K562 (cell line): ENCODE measurements at regions not wholly inside any gene's neighbourhood (a gene's known extent, or its start where the extent isn't known, plus 50 kb on each side); places are given as distances from the start of the nearest gene placed in this dataset.

ENCODE experiments used
- ATAC-seq: fragments of 200-7000 bp; cut with Tn5 transposase; 3 replicates; pipeline ENCODE4 v1.9.1; 2020; ENCODE audit warnings: moderate library complexity
- BruUV-seq: library from RNA; stranded (reverse); fragments of 400-500 nt; replicated peaks from 2 replicates; lab custom pipeline; 2021; lab: Mats Ljungman, UMichigan
- CTCF ChIA-PET: fragments of 300-600 bp; formaldehyde crosslinking; extraction: SDS; loops from one replicate; lab custom pipeline; 2021; ENCODE audit warnings: low intra/inter-chr PET ratio; lab: Yijun Ruan, JAX
- POLR2A ChIA-PET: fragments of 300-600, 350-650 bp; sonication (Branson Sonifier 250); formaldehyde crosslinking; extraction: SDS; loops from one replicate; lab custom pipeline; 2021; ENCODE audit warnings: antibody characterized with exemption, inconsistent platforms; lab: Yijun Ruan, JAX
- DNase-seq, 4 experiments: peaks; one replicate each; pipeline versions ENCODE4 v3.0.0 to v3.0.0-alpha.2; 2011 to 2018; ENCODE audit warnings: low spot score in 3 of 4, mixed read lengths in 3 of 4; ENCODE audit errors: extremely low read depth in 1 of 4
- FAIRE-seq: peaks from 2 replicates; lab custom pipeline; 2011; peaks lifted over from hg19 to GRCh38; lab: Jason Lieb, UNC
- H2AFZ ChIP-seq: 2 replicates; pipeline ENCODE4 v1.6.0; 2011; ENCODE audit warnings: low read depth, low read length, control low read depth, inconsistent platforms
- H3K27ac ChIP-seq: fragments of 200-600 bp; 3 replicates; pipeline ENCODE4 v1.8.0; 2011; ENCODE audit warnings: low read depth, mild to moderate bottlenecking, control low read depth, inconsistent platforms, low read length, moderate library complexity, mixed read lengths; ENCODE audit errors: extremely low read depth
- H3K27me3 ChIP-seq, 2 experiments: fragments of 300-600 bp in 1 of 2; 2 replicates in 1 of 2; 3 replicates in 1 of 2; pipeline versions ENCODE4 v1.6.0 to v1.8.0; 2011; ENCODE audit warnings: inconsistent platforms in 2 of 2, low read length in 2 of 2, mild to moderate bottlenecking in 1 of 2, mixed read lengths in 1 of 2, moderate library complexity in 1 of 2; ENCODE audit not compliant: control insufficient read depth in 2 of 2, insufficient read depth in 2 of 2
- H3K36me3 ChIP-seq: fragments of 300-600 bp; 3 replicates; pipeline ENCODE4 v1.8.0; 2011; ENCODE audit warnings: mild to moderate bottlenecking, low read length, inconsistent platforms; ENCODE audit not compliant: control insufficient read depth, insufficient read depth
- H3K4me1 ChIP-seq, 2 experiments: fragments of 200-600 bp in 1 of 2; replicated peaks in 1 of 2; 2 replicates in 1 of 2; 3 replicates in 1 of 2; pipeline versions ENCODE4 v1.5.1 to v1.8.0; 2011; ENCODE audit warnings: inconsistent platforms in 2 of 2, low read length in 2 of 2, mild to moderate bottlenecking in 1 of 2, mixed read lengths in 1 of 2, moderate library complexity in 1 of 2; ENCODE audit not compliant: control insufficient read depth in 2 of 2, insufficient read depth in 2 of 2
- H3K4me2 ChIP-seq: 2 replicates; pipeline ENCODE4 v1.6.1; 2011; ENCODE audit warnings: low read length, control low read depth, inconsistent platforms, mixed read lengths; ENCODE audit not compliant: insufficient read depth
- H3K4me3 ChIP-seq: fragments of 200-600 bp; sonication (generic), shearing (Covaris generic); 2 replicates; pipeline ENCODE4 v1.5.1; 2016; ENCODE audit warnings: control low read depth, inconsistent platforms
- H3K79me2 ChIP-seq: fragments of 200-600 bp; 3 replicates; pipeline ENCODE4 v1.8.0; 2011; ENCODE audit warnings: low read length, inconsistent platforms; ENCODE audit not compliant: control insufficient read depth, insufficient read depth
- H3K9ac ChIP-seq, 2 experiments: 2 replicates each; pipeline versions ENCODE4 v1.6.0 to v1.6.1; 2011; ENCODE audit warnings: low read depth in 2 of 2, low read length in 2 of 2, control low read depth in 1 of 2, inconsistent platforms in 1 of 2, mild to moderate bottlenecking in 1 of 2, mixed read lengths in 1 of 2; ENCODE audit not compliant: insufficient read depth in 1 of 2
- H3K9me1 ChIP-seq: one replicate; pipeline ENCODE4 v1.6.0; 2011; ENCODE audit warnings: inconsistent platforms, mild to moderate bottlenecking, low read length, moderate library complexity; ENCODE audit not compliant: control insufficient read depth, insufficient read depth
- H3K9me3 ChIP-seq: replicated peaks from 2 replicates; pipeline ENCODE4 v1.5.1; 2011; ENCODE audit warnings: low read depth, low read length, inconsistent platforms; ENCODE audit not compliant: control insufficient read depth, insufficient read depth
- H4K20me1 ChIP-seq: replicated peaks from 2 replicates; pipeline ENCODE4 v1.6.1; 2011; ENCODE audit warnings: low read length, inconsistent platforms, mixed read lengths; ENCODE audit not compliant: control insufficient read depth, insufficient read depth
- BACH1 ChIP-seq: fragments of 200-800 bp; sonication (Bioruptor generic); IDR thresholded peaks from 2 replicates; pipeline ENCODE4 v1.6.1; 2016; ENCODE audit warnings: missing genetic modification characterization, missing compliant biosample characterization
- DDX20 ChIP-seq: fragments of 450-650 bp; IDR thresholded peaks from 2 replicates; pipeline ENCODE4 v1.6.1; 2016; ENCODE audit warnings: missing genetic modification characterization, low read depth, mild to moderate bottlenecking, missing compliant biosample characterization, moderate library complexity
- JUND ChIP-seq, 2 experiments: IDR thresholded peaks; 2 replicates in 1 of 2; 3 replicates in 1 of 2; pipeline ENCODE4 v1.6.1; 2011; ENCODE audit warnings: borderline replicate concordance in 2 of 2, low read depth in 2 of 2, low read length in 2 of 2, improper control_type of control experiment in 1 of 2, missing biosample characterization in 1 of 2, missing genetic modification characterization in 1 of 2, missing genetic modification reagents in 1 of 2
- POLR2B ChIP-seq: fragments of 450-650 bp; IDR thresholded peaks from 2 replicates; pipeline ENCODE4 v1.6.1; 2018; ENCODE audit warnings: low read depth; ENCODE audit not compliant: partially characterized antibody
- THRAP3 ChIP-seq: fragments of 450-650 bp; IDR thresholded peaks from 2 replicates; pipeline ENCODE4 v1.6.1; 2016; ENCODE audit warnings: mild to moderate bottlenecking, inconsistent platforms, borderline replicate concordance
- ZBTB33 ChIP-seq: sonication (generic); formaldehyde crosslinking; IDR thresholded peaks from 2 replicates; pipeline ENCODE4 v1.8.1; 2023; ENCODE audit warnings: mild to moderate bottlenecking, missing genetic modification reagents
- ZNF699 ChIP-seq: fragments of 250-450 bp; sonication (Bioruptor Pico); IDR thresholded peaks from 2 replicates; pipeline ENCODE4 v1.8.0; 2021; ENCODE audit warnings: mild to moderate bottlenecking, moderate library complexity; ENCODE audit not compliant: insufficient replicate concordance
- WGBS: fragments of 100-300 bp; shearing (Covaris generic); methylation state at CpG from one replicate; pipeline ENCODE4 v1.1.6; 2016; ENCODE audit warnings: low coverage, mixed read lengths; ENCODE audit not compliant: insufficient coverage; ENCODE audit errors: missing lambda C conversion rate; 5-methylcytosine and 5-hydroxymethylcytosine counted together
- in situ Hi-C: fragments of 300-500 bp; cut with MboI; formaldehyde crosslinking; loops from 4 replicates; pipeline ENCODE4 v1.15.0; 2018; ENCODE audit warnings: inconsistent platforms, mixed read lengths
- intact Hi-C: fragments of 100-400 bp; cut with micrococcal nuclease; formaldehyde crosslinking; loops from 2 replicates; pipeline ENCODE4 v1.14.2; 2022
- TF ChIP-seq, protein P1 (sequence below): conservative IDR thresholded peaks from 2 replicates; pipeline ENCODE4 v1.6.1; 2011; ENCODE audit warnings: low read depth, mild to moderate bottlenecking, low read length; ENCODE audit not compliant: control insufficient read depth
- TF ChIP-seq, protein P2 (sequence below), 2 experiments: fragments of 450-650 bp in 1 of 2; sonication (generic) in 1 of 2; formaldehyde crosslinking in 1 of 2; IDR thresholded peaks; 2 replicates each; pipeline versions ENCODE4 v1.7.1 to v1.9.0; 2016 to 2022; ENCODE audit warnings: inconsistent platforms in 1 of 2, mild to moderate bottlenecking in 1 of 2, missing genetic modification reagents in 1 of 2

DNA sequence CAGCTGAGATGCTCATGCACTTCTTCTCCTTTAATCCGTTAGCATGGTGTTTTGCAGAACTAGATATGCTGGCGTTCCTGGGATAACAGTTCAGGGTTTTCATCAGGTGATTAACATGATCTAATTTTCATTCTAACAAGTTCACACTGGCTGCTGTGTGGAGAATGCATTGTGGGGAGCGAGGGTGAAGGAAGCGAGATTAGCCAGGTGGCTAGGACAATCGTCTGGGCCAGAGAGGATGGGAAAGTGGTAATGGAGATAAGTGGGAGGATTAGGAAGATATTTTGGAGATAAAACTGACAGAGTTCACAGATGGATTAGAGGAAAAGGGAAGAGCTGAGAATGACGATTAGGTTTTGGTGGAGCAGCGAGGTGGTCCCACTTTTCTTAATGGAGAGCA is 138.1 kb upstream of the MAGI3 start:
- no peaks in the 10 kb centered on the region for H3K9me3 ChIP-seq
- H3K27ac ChIP-seq = no peak overlapping the region
- POLR2A ChIA-PET = interaction anchor here (0.6 to 2.4 kb wide), 4 partner anchors 10 to 17 kb away, joined by 3 to 7 read pairs (median 4); no protein-coding TSS in a partner anchor
- H3K9me1 ChIP-seq = no peaks in the 10 kb centered on the region
- no peak overlapping the region for H3K9ac ChIP-seq
- ATAC-seq (no peak), FAIRE-seq (no peak), DNase-seq (no peak)
- H3K36me3 ChIP-seq = no peaks in the 10 kb centered on the region
- no peak overlapping the region for H3K4me2 ChIP-seq
- CTCF ChIA-PET = no interaction called here
- no peak overlapping the region for H2AFZ ChIP-seq
- no TSS peak for BruUV-seq
- peaks cover 3 to 15% of the 10 kb centered on the region in 2 experiments; a peak in 2 of 5 replicates for H3K27me3 ChIP-seq
- in situ Hi-C loops (no loop called here), intact Hi-C loops (no loop called here)
- no peak overlapping the region for H3K4me3 ChIP-seq
- H4K20me1 ChIP-seq = no peaks in the 10 kb centered on the region
- H3K4me1 ChIP-seq = peaks cover 0 to 2% of the 10 kb centered on the region in 2 experiments; a peak in 2 of 5 replicates
- H3K79me2 ChIP-seq = no peaks in the 10 kb centered on the region
- 8% methylated on average over 7 of the region's 7 CpGs for WGBS
- TF ChIP-seq DDX20 (no peak), BACH1 (tag) (no peak), POLR2B (no peak), ZNF699 (CRISPR knock-in tag) (no peak), ZBTB33 (CRISPR knock-in tag) (no peak), JUND (IDR thresholded peaks at IDR 0.05; ENCODE audit: borderline replicate concordance, low read depth, low read length) (no peak), JUND (tag; IDR thresholded peaks at IDR 0.05; ENCODE audit: borderline replicate concordance, low read depth, low read length) (no peak), THRAP3 (no peak)
- TF ChIP-seq, protein P1, sequence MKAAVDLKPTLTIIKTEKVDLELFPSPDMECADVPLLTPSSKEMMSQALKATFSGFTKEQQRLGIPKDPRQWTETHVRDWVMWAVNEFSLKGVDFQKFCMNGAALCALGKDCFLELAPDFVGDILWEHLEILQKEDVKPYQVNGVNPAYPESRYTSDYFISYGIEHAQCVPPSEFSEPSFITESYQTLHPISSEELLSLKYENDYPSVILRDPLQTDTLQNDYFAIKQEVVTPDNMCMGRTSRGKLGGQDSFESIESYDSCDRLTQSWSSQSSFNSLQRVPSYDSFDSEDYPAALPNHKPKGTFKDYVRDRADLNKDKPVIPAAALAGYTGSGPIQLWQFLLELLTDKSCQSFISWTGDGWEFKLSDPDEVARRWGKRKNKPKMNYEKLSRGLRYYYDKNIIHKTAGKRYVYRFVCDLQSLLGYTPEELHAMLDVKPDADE = no peak
- TF ChIP-seq, protein P2, sequence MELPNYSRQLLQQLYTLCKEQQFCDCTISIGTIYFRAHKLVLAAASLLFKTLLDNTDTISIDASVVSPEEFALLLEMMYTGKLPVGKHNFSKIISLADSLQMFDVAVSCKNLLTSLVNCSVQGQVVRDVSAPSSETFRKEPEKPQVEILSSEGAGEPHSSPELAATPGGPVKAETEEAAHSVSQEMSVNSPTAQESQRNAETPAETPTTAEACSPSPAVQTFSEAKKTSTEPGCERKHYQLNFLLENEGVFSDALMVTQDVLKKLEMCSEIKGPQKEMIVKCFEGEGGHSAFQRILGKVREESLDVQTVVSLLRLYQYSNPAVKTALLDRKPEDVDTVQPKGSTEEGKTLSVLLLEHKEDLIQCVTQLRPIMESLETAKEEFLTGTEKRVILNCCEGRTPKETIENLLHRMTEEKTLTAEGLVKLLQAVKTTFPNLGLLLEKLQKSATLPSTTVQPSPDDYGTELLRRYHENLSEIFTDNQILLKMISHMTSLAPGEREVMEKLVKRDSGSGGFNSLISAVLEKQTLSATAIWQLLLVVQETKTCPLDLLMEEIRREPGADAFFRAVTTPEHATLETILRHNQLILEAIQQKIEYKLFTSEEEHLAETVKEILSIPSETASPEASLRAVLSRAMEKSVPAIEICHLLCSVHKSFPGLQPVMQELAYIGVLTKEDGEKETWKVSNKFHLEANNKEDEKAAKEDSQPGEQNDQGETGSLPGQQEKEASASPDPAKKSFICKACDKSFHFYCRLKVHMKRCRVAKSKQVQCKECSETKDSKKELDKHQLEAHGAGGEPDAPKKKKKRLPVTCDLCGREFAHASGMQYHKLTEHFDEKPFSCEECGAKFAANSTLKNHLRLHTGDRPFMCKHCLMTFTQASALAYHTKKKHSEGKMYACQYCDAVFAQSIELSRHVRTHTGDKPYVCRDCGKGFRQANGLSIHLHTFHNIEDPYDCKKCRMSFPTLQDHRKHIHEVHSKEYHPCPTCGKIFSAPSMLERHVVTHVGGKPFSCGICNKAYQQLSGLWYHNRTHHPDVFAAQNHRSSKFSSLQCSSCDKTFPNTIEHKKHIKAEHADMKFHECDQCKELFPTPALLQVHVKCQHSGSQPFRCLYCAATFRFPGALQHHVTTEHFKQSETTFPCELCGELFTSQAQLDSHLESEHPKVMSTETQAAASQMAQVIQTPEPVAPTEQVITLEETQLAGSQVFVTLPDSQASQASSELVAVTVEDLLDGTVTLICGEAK (IDR thresholded peaks at IDR 0.05) = no peak
- TF ChIP-seq, protein P2 (CRISPR knock-in tag; IDR thresholded peaks at IDR 0.05) = no peak
